NCI-H1694 treated with DMSO at 0.1 percent for 48 hours (cell line): ENCODE measurements at regions not wholly inside any gene's neighbourhood (a gene's known extent, or its start where the extent isn't known, plus 50 kb on each side); places are given as distances from the start of the nearest gene placed in this dataset.

Experiments
- DNase-seq: peaks from one replicate; lab custom pipeline; 2025; lab: John Stamatoyannopoulos, UW

- DNase-seq: no peak
These were observed 265.9 kb upstream of the PRICKLE1 start for GRCh38 chr12:42855362-42855950.

- DNase-seq: no peak
These were observed 265.3 kb upstream of the PRICKLE1 start for GRCh38 chr12:42854826-42855225.

GRCh38 chr12:42854208-42854607, 264.7 kb upstream of the PRICKLE1 start:
- DNase-seq: no peak

GRCh38 chr12:42853370-42854140, 264.0 kb upstream of the PRICKLE1 start:
- no peak for DNase-seq

GRCh38 chr12:42846782-42847181, 257.2 kb upstream of the PRICKLE1 start:
- no peak for DNase-seq

- DNase-seq: no peak
These were observed 244.5 kb upstream of the PRICKLE1 start for GRCh38 chr12:42834062-42834461.

- DNase-seq: no peak
These were observed 239.3 kb upstream of the PRICKLE1 start for GRCh38 chr12:42828836-42829235.

- no peak for DNase-seq
These were observed 234.8 kb upstream of the PRICKLE1 start for GRCh38 chr12:42824327-42824726.

GRCh38 chr12:42823679-42824078, 234.1 kb upstream of the PRICKLE1 start:
- DNase-seq: no peak

- DNase-seq: no peak
These were observed 230.3 kb upstream of the PRICKLE1 start for GRCh38 chr12:42819846-42820245.

GRCh38 chr12:42815068-42815467, 225.5 kb upstream of the PRICKLE1 start:
- DNase-seq: no peak

- DNase-seq: no peak
These were observed 223.3 kb upstream of the PRICKLE1 start for GRCh38 chr12:42812871-42813270.

- no peak for DNase-seq
These were observed 222.5 kb upstream of the PRICKLE1 start for GRCh38 chr12:42812086-42812485.

GRCh38 chr12:42810006-42810405, 220.5 kb upstream of the PRICKLE1 start:
- DNase-seq: no peak

GRCh38 chr12:42809226-42809625, 219.7 kb upstream of the PRICKLE1 start:
- no peak for DNase-seq

GRCh38 chr12:42807766-42808165, 218.2 kb upstream of the PRICKLE1 start:
- no peak for DNase-seq

- DNase-seq: no peak
These were observed 217.7 kb upstream of the PRICKLE1 start for GRCh38 chr12:42807251-42807650.

GRCh38 chr12:42804928-42805327, 215.4 kb upstream of the PRICKLE1 start:
- DNase-seq: no peak

- DNase-seq: no peak
These were observed 213.2 kb upstream of the PRICKLE1 start for GRCh38 chr12:42802785-42803189.

- no peak for DNase-seq
These were observed 211.7 kb upstream of the PRICKLE1 start for GRCh38 chr12:42801271-42801670.

GRCh38 chr12:42799966-42800365, 210.4 kb upstream of the PRICKLE1 start:
- no peak for DNase-seq

GRCh38 chr12:42798811-42799438, 209.4 kb upstream of the PRICKLE1 start:
- no peak for DNase-seq

GRCh38 chr12:42794806-42795205, 205.3 kb upstream of the PRICKLE1 start:
- DNase-seq: no peak
